ENCODE measurements at regions not wholly inside any gene's neighbourhood (a gene's known extent, or its start where the extent isn't known, plus 50 kb on each side); places are given as distances from the start of the nearest gene placed in this dataset.

DNA sequence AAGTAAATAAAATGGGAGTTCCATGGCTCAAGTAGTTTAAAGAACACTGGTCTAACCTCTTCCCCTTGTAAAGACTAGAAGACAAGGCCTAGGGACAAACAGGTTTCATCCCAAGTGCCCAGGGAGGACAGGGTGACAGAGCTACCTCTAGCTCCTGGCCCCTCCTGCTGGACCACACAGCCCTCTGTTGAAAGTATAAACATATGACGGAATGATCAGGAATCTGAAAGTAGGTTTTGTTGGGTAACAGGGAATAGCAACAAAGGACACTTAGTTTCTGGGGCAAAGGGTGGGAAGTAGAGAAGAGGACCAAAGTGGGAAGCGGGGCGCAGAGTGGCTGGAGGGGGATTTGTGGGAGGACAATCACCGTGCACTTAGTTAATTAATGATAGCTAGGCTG is 67.0 kb upstream of the DAB2IP start:
- TF ChIP-seq, protein P1, sequence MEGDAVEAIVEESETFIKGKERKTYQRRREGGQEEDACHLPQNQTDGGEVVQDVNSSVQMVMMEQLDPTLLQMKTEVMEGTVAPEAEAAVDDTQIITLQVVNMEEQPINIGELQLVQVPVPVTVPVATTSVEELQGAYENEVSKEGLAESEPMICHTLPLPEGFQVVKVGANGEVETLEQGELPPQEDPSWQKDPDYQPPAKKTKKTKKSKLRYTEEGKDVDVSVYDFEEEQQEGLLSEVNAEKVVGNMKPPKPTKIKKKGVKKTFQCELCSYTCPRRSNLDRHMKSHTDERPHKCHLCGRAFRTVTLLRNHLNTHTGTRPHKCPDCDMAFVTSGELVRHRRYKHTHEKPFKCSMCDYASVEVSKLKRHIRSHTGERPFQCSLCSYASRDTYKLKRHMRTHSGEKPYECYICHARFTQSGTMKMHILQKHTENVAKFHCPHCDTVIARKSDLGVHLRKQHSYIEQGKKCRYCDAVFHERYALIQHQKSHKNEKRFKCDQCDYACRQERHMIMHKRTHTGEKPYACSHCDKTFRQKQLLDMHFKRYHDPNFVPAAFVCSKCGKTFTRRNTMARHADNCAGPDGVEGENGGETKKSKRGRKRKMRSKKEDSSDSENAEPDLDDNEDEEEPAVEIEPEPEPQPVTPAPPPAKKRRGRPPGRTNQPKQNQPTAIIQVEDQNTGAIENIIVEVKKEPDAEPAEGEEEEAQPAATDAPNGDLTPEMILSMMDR (IDR thresholded peaks at IDR 0.05): no peak
- TF ChIP-seq FOSL2 (IDR thresholded peaks at IDR 0.05): no peak
- TF ChIP-seq FOSL2 (CRISPR knock-in tag; IDR thresholded peaks at IDR 0.05): no peak
- TF ChIP-seq, protein P2, sequence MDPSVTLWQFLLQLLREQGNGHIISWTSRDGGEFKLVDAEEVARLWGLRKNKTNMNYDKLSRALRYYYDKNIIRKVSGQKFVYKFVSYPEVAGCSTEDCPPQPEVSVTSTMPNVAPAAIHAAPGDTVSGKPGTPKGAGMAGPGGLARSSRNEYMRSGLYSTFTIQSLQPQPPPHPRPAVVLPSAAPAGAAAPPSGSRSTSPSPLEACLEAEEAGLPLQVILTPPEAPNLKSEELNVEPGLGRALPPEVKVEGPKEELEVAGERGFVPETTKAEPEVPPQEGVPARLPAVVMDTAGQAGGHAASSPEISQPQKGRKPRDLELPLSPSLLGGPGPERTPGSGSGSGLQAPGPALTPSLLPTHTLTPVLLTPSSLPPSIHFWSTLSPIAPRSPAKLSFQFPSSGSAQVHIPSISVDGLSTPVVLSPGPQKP (IDR thresholded peaks at IDR 0.05; ENCODE audit: low read depth, low read length): no peak
- no peak for TF ChIP-seq POLR2A (IDR thresholded peaks at IDR 0.05; ENCODE audit: low read length)
- TF ChIP-seq, protein P3, sequence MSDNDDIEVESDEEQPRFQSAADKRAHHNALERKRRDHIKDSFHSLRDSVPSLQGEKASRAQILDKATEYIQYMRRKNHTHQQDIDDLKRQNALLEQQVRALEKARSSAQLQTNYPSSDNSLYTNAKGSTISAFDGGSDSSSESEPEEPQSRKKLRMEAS (IDR thresholded peaks at IDR 0.05): no peak
- no peak for TF ChIP-seq CBX8 (IDR thresholded peaks at IDR 0.05)
- TF ChIP-seq SREBF2 (IDR thresholded peaks at IDR 0.05): no peak
- TF ChIP-seq NFE2L2 (conservative IDR thresholded peaks at IDR 0.05; ENCODE audit: low read length): no peak
- no peak for TF ChIP-seq EHMT2 (IDR thresholded peaks at IDR 0.05; ENCODE audit: low read depth)
- no peak for TF ChIP-seq PHF8 (IDR thresholded peaks at IDR 0.05; ENCODE audit: borderline replicate concordance, low read depth)
- TF ChIP-seq SMC3 (IDR thresholded peaks at IDR 0.05): no peak
- TF ChIP-seq, protein P4, sequence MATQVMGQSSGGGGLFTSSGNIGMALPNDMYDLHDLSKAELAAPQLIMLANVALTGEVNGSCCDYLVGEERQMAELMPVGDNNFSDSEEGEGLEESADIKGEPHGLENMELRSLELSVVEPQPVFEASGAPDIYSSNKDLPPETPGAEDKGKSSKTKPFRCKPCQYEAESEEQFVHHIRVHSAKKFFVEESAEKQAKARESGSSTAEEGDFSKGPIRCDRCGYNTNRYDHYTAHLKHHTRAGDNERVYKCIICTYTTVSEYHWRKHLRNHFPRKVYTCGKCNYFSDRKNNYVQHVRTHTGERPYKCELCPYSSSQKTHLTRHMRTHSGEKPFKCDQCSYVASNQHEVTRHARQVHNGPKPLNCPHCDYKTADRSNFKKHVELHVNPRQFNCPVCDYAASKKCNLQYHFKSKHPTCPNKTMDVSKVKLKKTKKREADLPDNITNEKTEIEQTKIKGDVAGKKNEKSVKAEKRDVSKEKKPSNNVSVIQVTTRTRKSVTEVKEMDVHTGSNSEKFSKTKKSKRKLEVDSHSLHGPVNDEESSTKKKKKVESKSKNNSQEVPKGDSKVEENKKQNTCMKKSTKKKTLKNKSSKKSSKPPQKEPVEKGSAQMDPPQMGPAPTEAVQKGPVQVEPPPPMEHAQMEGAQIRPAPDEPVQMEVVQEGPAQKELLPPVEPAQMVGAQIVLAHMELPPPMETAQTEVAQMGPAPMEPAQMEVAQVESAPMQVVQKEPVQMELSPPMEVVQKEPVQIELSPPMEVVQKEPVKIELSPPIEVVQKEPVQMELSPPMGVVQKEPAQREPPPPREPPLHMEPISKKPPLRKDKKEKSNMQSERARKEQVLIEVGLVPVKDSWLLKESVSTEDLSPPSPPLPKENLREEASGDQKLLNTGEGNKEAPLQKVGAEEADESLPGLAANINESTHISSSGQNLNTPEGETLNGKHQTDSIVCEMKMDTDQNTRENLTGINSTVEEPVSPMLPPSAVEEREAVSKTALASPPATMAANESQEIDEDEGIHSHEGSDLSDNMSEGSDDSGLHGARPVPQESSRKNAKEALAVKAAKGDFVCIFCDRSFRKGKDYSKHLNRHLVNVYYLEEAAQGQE (IDR thresholded peaks at IDR 0.05): no peak
